NB4 (cell line): ENCODE measurements at regions not wholly inside any gene's neighbourhood (a gene's known extent, or its start where the extent isn't known, plus 50 kb on each side); places are given as distances from the start of the nearest gene placed in this dataset.

Source experiments
- DNase-seq: peaks from one replicate; pipeline ENCODE4 v3.0.0; 2010; ENCODE audit warnings: low read depth
- H3K4me3 ChIP-seq: one replicate; pipeline ENCODE4 v1.5.1; 2011; ENCODE audit warnings: mild to moderate bottlenecking, low read depth, low read length, moderate library complexity
- MYC ChIP-seq: IDR thresholded peaks from 2 replicates; pipeline ENCODE4 v1.6.1; 2011; ENCODE audit warnings: low read depth, low read length
- POLR2A ChIP-seq: IDR thresholded peaks from 2 replicates; pipeline ENCODE4 v1.6.1; 2011; ENCODE audit warnings: mild to moderate bottlenecking; ENCODE audit not compliant: insufficient read length; ENCODE audit errors: extremely low read depth
- TF ChIP-seq, protein P1 (sequence below): IDR thresholded peaks from one replicate; pipeline ENCODE4 v1.5.1; 2012; ENCODE audit warnings: low read depth, low read length
- TF ChIP-seq, protein P2 (sequence below): IDR thresholded peaks from 2 replicates; pipeline ENCODE4 v1.6.1; 2011; ENCODE audit warnings: low read depth, low read length

DNA sequence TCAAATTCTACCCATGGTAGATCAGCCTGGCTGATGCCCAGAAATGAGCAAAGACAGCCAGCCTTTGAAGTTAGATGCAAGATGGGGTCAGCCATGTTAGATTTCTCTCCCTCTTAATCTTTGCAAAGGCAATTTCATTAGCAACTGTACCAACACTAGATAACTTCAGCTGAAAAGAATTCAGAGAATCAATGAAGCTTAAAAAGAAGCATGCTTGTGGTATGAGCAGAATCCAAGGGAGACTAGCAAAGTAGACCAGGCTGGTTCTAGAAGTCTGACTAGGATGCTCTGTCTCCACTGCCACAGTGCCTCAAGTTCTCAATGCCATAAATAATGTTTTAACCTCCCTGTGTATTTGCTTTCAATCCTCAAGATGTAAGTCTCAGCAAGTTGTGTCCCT lies 247.3 kb downstream of the SLC7A11 start:
- H3K4me3 ChIP-seq, result no peak overlapping the region
- DNase-seq, result no peak
- TF ChIP-seq POLR2A (no peak), MYC (no peak)
- TF ChIP-seq, protein P1, sequence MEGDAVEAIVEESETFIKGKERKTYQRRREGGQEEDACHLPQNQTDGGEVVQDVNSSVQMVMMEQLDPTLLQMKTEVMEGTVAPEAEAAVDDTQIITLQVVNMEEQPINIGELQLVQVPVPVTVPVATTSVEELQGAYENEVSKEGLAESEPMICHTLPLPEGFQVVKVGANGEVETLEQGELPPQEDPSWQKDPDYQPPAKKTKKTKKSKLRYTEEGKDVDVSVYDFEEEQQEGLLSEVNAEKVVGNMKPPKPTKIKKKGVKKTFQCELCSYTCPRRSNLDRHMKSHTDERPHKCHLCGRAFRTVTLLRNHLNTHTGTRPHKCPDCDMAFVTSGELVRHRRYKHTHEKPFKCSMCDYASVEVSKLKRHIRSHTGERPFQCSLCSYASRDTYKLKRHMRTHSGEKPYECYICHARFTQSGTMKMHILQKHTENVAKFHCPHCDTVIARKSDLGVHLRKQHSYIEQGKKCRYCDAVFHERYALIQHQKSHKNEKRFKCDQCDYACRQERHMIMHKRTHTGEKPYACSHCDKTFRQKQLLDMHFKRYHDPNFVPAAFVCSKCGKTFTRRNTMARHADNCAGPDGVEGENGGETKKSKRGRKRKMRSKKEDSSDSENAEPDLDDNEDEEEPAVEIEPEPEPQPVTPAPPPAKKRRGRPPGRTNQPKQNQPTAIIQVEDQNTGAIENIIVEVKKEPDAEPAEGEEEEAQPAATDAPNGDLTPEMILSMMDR, result no peak
- TF ChIP-seq, protein P2, sequence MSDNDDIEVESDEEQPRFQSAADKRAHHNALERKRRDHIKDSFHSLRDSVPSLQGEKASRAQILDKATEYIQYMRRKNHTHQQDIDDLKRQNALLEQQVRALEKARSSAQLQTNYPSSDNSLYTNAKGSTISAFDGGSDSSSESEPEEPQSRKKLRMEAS, result no peak

DNA sequence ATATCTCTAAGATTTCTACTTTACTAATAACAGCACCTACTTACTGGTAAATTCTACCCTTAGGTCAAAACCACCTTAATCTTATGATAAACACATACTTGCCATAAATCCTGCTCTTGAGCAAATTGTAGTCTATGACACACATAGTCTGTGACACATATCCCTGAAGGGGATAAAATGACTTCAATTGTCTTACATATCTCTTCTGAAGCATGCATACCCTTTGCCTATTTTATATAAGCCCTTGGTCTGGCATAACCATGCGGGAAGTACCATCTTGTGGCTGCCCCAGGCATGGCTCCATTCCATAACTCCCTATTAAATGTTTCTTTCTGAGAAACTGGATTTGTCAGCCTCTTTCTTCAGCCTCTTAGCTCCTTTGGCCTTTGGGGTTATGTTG lies 248.9 kb downstream of the SLC7A11 start:
- no peak for TF ChIP-seq POLR2A
- TF ChIP-seq, protein P2, result no peak
- TF ChIP-seq, protein P1, result no peak
- TF ChIP-seq MYC, result no peak
- no peak overlapping the region for H3K4me3 ChIP-seq
- DNase-seq, result no peak

DNA sequence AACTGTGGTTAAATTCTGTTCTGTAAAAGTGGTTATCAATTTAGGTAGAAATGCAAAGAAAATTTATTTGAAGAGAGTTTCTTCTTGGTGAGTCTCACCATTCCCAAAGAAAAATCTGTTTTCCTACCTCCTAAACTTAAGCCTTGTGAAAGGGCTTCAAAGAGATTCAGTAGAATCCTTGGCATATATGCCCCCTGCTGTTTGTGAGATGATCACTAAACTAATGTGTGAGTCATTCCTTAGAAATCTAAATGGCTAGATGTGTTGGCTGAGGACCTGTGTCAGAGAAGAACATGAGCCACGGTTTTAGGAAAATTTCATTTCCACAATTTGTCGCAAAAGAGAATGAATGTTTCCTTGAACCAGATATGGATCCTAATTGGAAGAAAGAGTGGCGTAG lies 260.9 kb downstream of the SLC7A11 start:
- peak; percentile 8 for DNase-seq
- TF ChIP-seq, protein P1, result no peak

DNA sequence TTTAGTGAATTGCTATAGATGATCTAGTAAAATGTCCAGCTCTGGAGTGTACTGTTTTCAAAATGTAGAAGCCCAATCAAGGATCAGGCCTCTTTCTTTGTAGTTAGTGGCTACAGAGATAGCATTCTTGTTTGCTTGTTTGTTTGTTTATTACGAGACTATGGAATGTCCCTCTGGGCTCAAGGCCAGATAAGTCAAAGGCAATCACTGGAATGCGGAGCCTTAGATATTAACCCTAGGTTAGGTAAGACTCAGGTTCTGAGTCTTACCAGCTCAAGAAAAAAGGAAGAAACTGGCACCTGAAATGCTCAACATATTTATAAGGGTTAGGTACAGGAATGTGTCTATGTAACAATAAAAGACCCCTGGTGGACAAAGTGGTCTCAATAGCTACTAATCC lies 261.5 kb downstream of the SLC7A11 start:
- no peak for DNase-seq
- TF ChIP-seq, protein P2, result no peak
- TF ChIP-seq, protein P1, result no peak
- TF ChIP-seq MYC, result no peak
- TF ChIP-seq POLR2A, result no peak
- no peak overlapping the region for H3K4me3 ChIP-seq

More for the DNA sequence above, 260.9 kb downstream of the SLC7A11 start:
- no peak overlapping the region for H3K4me3 ChIP-seq

DNA sequence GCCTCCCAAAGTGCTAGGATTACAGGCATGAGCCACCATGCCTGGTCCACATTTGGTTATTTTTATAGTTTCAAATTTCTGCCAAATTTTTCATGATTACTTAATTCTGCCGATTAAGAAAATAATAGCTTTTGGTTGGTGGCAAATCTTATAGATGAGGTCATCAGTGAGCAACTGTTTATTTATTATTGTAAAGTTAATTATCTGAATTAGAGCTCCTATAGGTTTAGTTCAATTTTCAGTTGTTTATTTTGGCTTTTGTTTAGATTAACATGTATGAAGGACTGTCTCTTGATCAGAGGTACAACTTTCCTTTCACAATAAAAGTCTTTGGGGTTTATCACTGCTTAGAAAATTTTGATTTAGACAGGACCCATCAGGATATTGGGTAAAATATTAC lies 262.2 kb downstream of the SLC7A11 start:
- DNase-seq, result no peak
- H3K4me3 ChIP-seq, result no peak overlapping the region
- TF ChIP-seq POLR2A (no peak), MYC (no peak)
- TF ChIP-seq, protein P1, result no peak
- TF ChIP-seq, protein P2, result no peak

DNA sequence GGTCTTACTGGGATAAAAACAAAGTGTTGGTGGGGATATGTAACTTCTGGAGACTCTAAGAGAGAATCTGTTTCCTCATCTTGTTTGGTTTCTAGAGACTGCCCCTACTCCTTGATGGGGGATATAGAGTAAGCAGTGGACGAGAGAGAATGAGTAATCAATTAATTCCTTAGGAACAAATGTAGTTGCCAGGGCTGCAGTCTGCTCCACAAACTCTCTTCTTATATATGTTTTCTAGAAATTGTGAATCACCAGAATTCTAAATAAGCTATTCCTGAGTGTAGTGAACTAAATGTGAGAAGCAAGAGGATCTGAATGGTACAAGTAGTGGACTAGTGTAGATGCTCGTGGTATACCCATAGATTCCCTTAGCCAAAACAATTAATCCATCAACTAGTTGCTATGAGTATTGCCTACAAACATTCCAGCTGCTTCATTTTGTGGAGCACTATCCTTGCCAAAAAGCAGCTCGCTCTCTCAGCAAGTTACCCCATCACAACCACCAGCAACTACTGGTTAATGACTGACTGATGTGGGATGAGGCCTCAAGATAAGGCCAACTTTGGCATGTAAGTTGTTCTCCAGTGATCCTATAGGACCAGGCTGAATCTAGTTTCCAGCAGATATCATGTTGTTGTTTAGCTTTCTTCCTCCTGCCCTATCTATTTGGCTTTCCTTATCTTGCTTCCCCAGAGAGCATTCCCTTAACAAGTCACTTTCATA lies 273.0 kb downstream of the SLC7A11 start:
- no peak for TF ChIP-seq MYC
- TF ChIP-seq POLR2A, result no peak
- DNase-seq, result no peak
- no peak overlapping the region for H3K4me3 ChIP-seq
